HUES6 (cell line): ENCODE measurements at regions not wholly inside any gene's neighbourhood (a gene's known extent, or its start where the extent isn't known, plus 50 kb on each side); places are given as distances from the start of the nearest gene placed in this dataset.

Source experiments
- H3K27ac ChIP-seq: 2 replicates; pipeline ENCODE4 v1.7.0; 2013; ENCODE audit warnings: low read depth, mild to moderate bottlenecking, low read length, inconsistent platforms
- H3K27me3 ChIP-seq: 2 replicates; pipeline ENCODE4 v1.6.1; 2013; ENCODE audit warnings: low read length; ENCODE audit not compliant: control insufficient read depth, insufficient read depth
- H3K36me3 ChIP-seq: 2 replicates; pipeline ENCODE4 v1.6.1; 2013; ENCODE audit warnings: low read length; ENCODE audit not compliant: control insufficient read depth, insufficient read depth
- H3K4me1 ChIP-seq: 2 replicates; pipeline ENCODE4 v1.6.1; 2013; ENCODE audit warnings: low read length; ENCODE audit not compliant: control insufficient read depth, insufficient read depth
- H3K4me3 ChIP-seq: 2 replicates; pipeline ENCODE4 v1.5.1; 2013; ENCODE audit warnings: low read depth, low read length
- H3K9ac ChIP-seq: one replicate; pipeline ENCODE4 v1.6.1; 2013; ENCODE audit warnings: mild to moderate bottlenecking, low read length
- H3K9me3 ChIP-seq: 2 replicates; pipeline ENCODE4 v1.6.1; 2013; ENCODE audit warnings: low read depth, low read length; ENCODE audit not compliant: control insufficient read depth, insufficient read depth

GRCh38 chr2:38496927-38497669 is 105.6 kb downstream of the HNRNPLL start:
- no peak overlapping the region for H3K9ac ChIP-seq
- H3K9me3 ChIP-seq, result peaks cover 8% of the 10 kb centered on the region; the same call in 1 of the 2 replicates
- peaks cover 16% of the 10 kb centered on the region for H3K4me1 ChIP-seq
- H3K27ac ChIP-seq, result no peak overlapping the region
- no peaks in the 10 kb centered on the region for H3K27me3 ChIP-seq
- no peak overlapping the region for H3K4me3 ChIP-seq
- no peaks in the 10 kb centered on the region for H3K36me3 ChIP-seq

- H3K9me3 ChIP-seq, result no peaks in the 10 kb centered on the region
- no peaks in the 10 kb centered on the region for H3K27me3 ChIP-seq
- no peaks in the 10 kb centered on the region for H3K36me3 ChIP-seq
These were observed 106.8 kb downstream of the HNRNPLL start for GRCh38 chr2:38495880-38496279.

GRCh38 chr2:38494394-38494793 is 108.3 kb downstream of the HNRNPLL start:
- no peak overlapping the region for H3K27ac ChIP-seq
- H3K4me3 ChIP-seq, result no peak overlapping the region
- no peak overlapping the region for H3K9ac ChIP-seq
- peaks cover 5% of the 10 kb centered on the region; the same call in 1 of the 2 replicates for H3K4me1 ChIP-seq
- H3K9me3 ChIP-seq, result no peaks in the 10 kb centered on the region
- H3K27me3 ChIP-seq, result no peaks in the 10 kb centered on the region
- no peaks in the 10 kb centered on the region for H3K36me3 ChIP-seq

More at GRCh38 chr2:38495880-38496279, 106.8 kb downstream of the HNRNPLL start:
- Histone ChIP-seq H3K4me3 (no peak overlapping the region), H3K9ac (no peak overlapping the region), H3K4me1 (peaks cover 16% of the 10 kb centered on the region), H3K27ac (no peak overlapping the region)

GRCh38 chr2:38492042-38492615 is 110.6 kb downstream of the HNRNPLL start:
- no peak overlapping the region for H3K27ac ChIP-seq
- H3K9ac ChIP-seq, result no peak overlapping the region
- no peaks in the 10 kb centered on the region for H3K9me3 ChIP-seq
- H3K36me3 ChIP-seq, result no peaks in the 10 kb centered on the region
- H3K27me3 ChIP-seq, result no peaks in the 10 kb centered on the region
- H3K4me1 ChIP-seq, result no peaks in the 10 kb centered on the region
- H3K4me3 ChIP-seq, result no peak overlapping the region

GRCh38 chr2:38491436-38491835 is 111.3 kb downstream of the HNRNPLL start:
- Histone ChIP-seq H3K27me3 (no peaks in the 10 kb centered on the region), H3K4me3 (no peak overlapping the region), H3K9me3 (no peaks in the 10 kb centered on the region), H3K36me3 (no peaks in the 10 kb centered on the region), H3K27ac (no peak overlapping the region), H3K4me1 (peaks cover 3% of the 10 kb centered on the region), H3K9ac (no peak overlapping the region)

GRCh38 chr2:38489846-38490245 is 112.8 kb upstream of the ATL2 start:
- H3K27ac ChIP-seq, result no peak overlapping the region
- no peaks in the 10 kb centered on the region for H3K36me3 ChIP-seq
- no peak overlapping the region for H3K4me3 ChIP-seq

GRCh38 chr2:38487852-38488251 is 110.8 kb upstream of the ATL2 start:
- no peak overlapping the region for H3K9ac ChIP-seq
- no peaks in the 10 kb centered on the region for H3K9me3 ChIP-seq
- no peak overlapping the region for H3K27ac ChIP-seq
- H3K36me3 ChIP-seq, result no peaks in the 10 kb centered on the region
- no peaks in the 10 kb centered on the region for H3K27me3 ChIP-seq
- peaks cover 11% of the 10 kb centered on the region for H3K4me1 ChIP-seq
- no peak overlapping the region for H3K4me3 ChIP-seq

More at GRCh38 chr2:38489846-38490245, 112.8 kb upstream of the ATL2 start:
- peaks cover 4% of the 10 kb centered on the region for H3K4me1 ChIP-seq
- no peaks in the 10 kb centered on the region for H3K27me3 ChIP-seq
- no peaks in the 10 kb centered on the region for H3K9me3 ChIP-seq
- H3K9ac ChIP-seq, result no peak overlapping the region

- H3K9ac ChIP-seq, result no peak overlapping the region
- H3K27ac ChIP-seq, result no peak overlapping the region
- H3K9me3 ChIP-seq, result no peaks in the 10 kb centered on the region
- H3K27me3 ChIP-seq, result no peaks in the 10 kb centered on the region
- H3K4me3 ChIP-seq, result no peak overlapping the region
- H3K36me3 ChIP-seq, result no peaks in the 10 kb centered on the region
- peaks cover 11% of the 10 kb centered on the region for H3K4me1 ChIP-seq
These were observed 109.3 kb upstream of the ATL2 start for GRCh38 chr2:38486213-38487026.

GRCh38 chr2:38485734-38486133 is 108.7 kb upstream of the ATL2 start:
- Histone ChIP-seq H3K4me3 (no peak overlapping the region), H3K9ac (no peak overlapping the region), H3K27me3 (no peaks in the 10 kb centered on the region), H3K4me1 (peaks cover 11% of the 10 kb centered on the region), H3K9me3 (peaks cover 4% of the 10 kb centered on the region), H3K36me3 (no peaks in the 10 kb centered on the region), H3K27ac (no peak overlapping the region)

- no peak overlapping the region for H3K9ac ChIP-seq
- H3K27ac ChIP-seq, result no peak overlapping the region
These were observed 107.9 kb upstream of the ATL2 start for GRCh38 chr2:38484957-38485356.

More at GRCh38 chr2:38484957-38485356, 107.9 kb upstream of the ATL2 start:
- H3K4me1 ChIP-seq, result peaks cover 11% of the 10 kb centered on the region
- peaks cover 12% of the 10 kb centered on the region for H3K9me3 ChIP-seq
- H3K27me3 ChIP-seq, result no peaks in the 10 kb centered on the region
- no peak overlapping the region for H3K4me3 ChIP-seq
- H3K36me3 ChIP-seq, result no peaks in the 10 kb centered on the region
